ENCODE measurements at regions not wholly inside any gene's neighbourhood (a gene's known extent, or its start where the extent isn't known, plus 50 kb on each side); places are given as distances from the start of the nearest gene placed in this dataset.

DNA sequence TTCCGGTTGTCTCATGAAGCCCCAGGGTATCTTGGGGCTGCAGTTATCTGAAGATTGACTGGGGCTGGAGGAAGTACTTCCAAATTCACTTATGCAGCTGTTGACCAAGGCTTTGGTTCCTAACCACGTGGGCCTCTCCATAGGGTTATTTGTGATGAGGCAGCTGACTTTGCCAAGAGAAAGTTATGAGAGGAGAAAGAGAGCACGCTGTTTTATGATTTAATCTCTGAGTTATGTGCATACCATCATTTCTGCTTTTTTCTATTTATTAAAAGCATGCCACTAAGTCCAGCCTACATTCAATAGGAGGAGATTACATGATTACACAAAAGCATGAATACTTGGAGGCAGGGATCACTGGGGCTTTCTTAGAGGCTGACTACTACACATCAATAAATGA lies 215.5 kb downstream of the NHLRC3 start:
- H3K9ac ChIP-seq (ENCODE audit: low read length), result no peak overlapping the region
- no peaks in the 10 kb centered on the region for H3K9me2 ChIP-seq (replicated peaks; ENCODE audit: insufficient read depth, low read length)
- no peaks in the 10 kb centered on the region for H4K20me1 ChIP-seq (ENCODE audit: low read depth, low read length)
- H3K9me3 ChIP-seq (ENCODE audit: insufficient read depth, low read length), result no peaks in the 10 kb centered on the region
- no peak overlapping the region for H3K4me3 ChIP-seq (ENCODE audit: insufficient read depth, low read length, poor library complexity, severe bottlenecking)
- no peaks in the 10 kb centered on the region for H3F3A ChIP-seq (ENCODE audit: insufficient read depth)
- no peak overlapping the region for H3K4me2 ChIP-seq (ENCODE audit: low read depth, low read length, poor library complexity, severe bottlenecking)
- H3K27ac ChIP-seq (ENCODE audit: low read depth, low read length), result no peak overlapping the region
- TF ChIP-seq EZH2phosphoT487 (conservative IDR thresholded peaks at IDR 0.05; ENCODE audit: low read length), result no peak
- TF ChIP-seq, protein P1, sequence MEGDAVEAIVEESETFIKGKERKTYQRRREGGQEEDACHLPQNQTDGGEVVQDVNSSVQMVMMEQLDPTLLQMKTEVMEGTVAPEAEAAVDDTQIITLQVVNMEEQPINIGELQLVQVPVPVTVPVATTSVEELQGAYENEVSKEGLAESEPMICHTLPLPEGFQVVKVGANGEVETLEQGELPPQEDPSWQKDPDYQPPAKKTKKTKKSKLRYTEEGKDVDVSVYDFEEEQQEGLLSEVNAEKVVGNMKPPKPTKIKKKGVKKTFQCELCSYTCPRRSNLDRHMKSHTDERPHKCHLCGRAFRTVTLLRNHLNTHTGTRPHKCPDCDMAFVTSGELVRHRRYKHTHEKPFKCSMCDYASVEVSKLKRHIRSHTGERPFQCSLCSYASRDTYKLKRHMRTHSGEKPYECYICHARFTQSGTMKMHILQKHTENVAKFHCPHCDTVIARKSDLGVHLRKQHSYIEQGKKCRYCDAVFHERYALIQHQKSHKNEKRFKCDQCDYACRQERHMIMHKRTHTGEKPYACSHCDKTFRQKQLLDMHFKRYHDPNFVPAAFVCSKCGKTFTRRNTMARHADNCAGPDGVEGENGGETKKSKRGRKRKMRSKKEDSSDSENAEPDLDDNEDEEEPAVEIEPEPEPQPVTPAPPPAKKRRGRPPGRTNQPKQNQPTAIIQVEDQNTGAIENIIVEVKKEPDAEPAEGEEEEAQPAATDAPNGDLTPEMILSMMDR (IDR thresholded peaks at IDR 0.05; ENCODE audit: insufficient read depth, low read length, poor library complexity, severe bottlenecking), result no peak
- no peaks in the 10 kb centered on the region for H3K27me3 ChIP-seq (ENCODE audit: low read length)
- H3K36me3 ChIP-seq (ENCODE audit: low read length), result no peaks in the 10 kb centered on the region
- H2AFZ ChIP-seq (ENCODE audit: low read depth, low read length, severe bottlenecking), result no peak overlapping the region
- H3K79me2 ChIP-seq (ENCODE audit: insufficient read depth, low read length), result no peaks in the 10 kb centered on the region

DNA sequence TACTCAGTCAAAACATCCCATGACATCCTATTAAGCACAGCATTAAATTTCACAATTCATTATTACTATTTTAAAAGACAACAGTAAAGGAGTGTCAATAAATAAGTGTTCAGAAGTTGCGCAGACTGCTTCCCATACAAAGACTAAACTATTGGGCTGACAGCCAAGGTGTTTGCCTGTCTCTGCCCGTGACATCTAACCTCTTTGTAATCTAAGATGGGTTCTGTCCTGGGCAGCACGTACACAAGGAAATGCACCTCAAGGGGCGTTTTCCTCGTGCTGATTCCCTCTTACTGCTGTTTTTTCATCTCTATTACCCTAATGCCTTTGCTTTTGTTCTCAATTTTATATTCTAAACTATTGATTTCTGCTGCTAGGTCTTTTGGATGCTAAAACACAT lies 216.3 kb downstream of the NHLRC3 start:
- no peaks in the 10 kb centered on the region for H3F3A ChIP-seq (ENCODE audit: insufficient read depth)
- H3K9me3 ChIP-seq (ENCODE audit: insufficient read depth, low read length), result no peaks in the 10 kb centered on the region
- no peak overlapping the region for H3K27ac ChIP-seq (ENCODE audit: low read depth, low read length)
- H2AFZ ChIP-seq (ENCODE audit: low read depth, low read length, severe bottlenecking), result no peak overlapping the region
- H3K27me3 ChIP-seq (ENCODE audit: low read length), result no peaks in the 10 kb centered on the region
- no peaks in the 10 kb centered on the region for H4K20me1 ChIP-seq (ENCODE audit: low read depth, low read length)
- TF ChIP-seq, protein P1 (IDR thresholded peaks at IDR 0.05; ENCODE audit: insufficient read depth, low read length, poor library complexity, severe bottlenecking), result no peak
- no peaks in the 10 kb centered on the region for H3K79me2 ChIP-seq (ENCODE audit: insufficient read depth, low read length)
- no peaks in the 10 kb centered on the region for H3K36me3 ChIP-seq (ENCODE audit: low read length)
- H3K9me2 ChIP-seq (replicated peaks; ENCODE audit: insufficient read depth, low read length), result no peaks in the 10 kb centered on the region
- no peak overlapping the region for H3K4me3 ChIP-seq (ENCODE audit: insufficient read depth, low read length, poor library complexity, severe bottlenecking)
- no peak overlapping the region for H3K4me2 ChIP-seq (ENCODE audit: low read depth, low read length, poor library complexity, severe bottlenecking)
- no peak overlapping the region for H3K9ac ChIP-seq (ENCODE audit: low read length)

DNA sequence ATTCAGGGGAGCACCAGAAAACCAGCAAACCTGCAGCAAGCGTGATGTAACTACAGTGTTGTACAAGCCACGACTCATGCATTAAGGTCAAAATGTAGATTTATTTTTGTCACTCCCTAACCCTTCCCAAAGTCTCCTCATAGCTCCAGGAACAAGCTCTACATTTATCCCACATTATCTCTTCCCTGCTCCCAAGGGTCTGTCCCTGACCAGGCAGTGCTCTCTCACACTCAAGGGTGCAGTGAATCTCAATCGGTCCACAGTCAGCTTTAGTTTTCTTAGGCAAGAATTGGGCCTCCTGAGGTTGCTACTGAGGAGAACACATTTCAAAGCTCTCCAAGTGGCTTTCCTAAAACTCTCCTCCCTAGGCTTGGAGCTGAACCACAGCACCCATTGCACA lies 219.4 kb downstream of the NHLRC3 start:
- Histone ChIP-seq H3K79me2 (ENCODE audit: insufficient read depth, low read length) (no peaks in the 10 kb centered on the region), H3K36me3 (ENCODE audit: low read length) (no peaks in the 10 kb centered on the region), H2AFZ (ENCODE audit: low read depth, low read length, severe bottlenecking) (no peak overlapping the region), H3K4me2 (ENCODE audit: low read depth, low read length, poor library complexity, severe bottlenecking) (no peak overlapping the region), H3K27ac (ENCODE audit: low read depth, low read length) (no peak overlapping the region), H3K4me3 (ENCODE audit: insufficient read depth, low read length, poor library complexity, severe bottlenecking) (no peak overlapping the region), H3K9me3 (ENCODE audit: insufficient read depth, low read length) (no peaks in the 10 kb centered on the region), H4K20me1 (ENCODE audit: low read depth, low read length) (no peaks in the 10 kb centered on the region), H3K9me2 (replicated peaks; ENCODE audit: insufficient read depth, low read length) (no peaks in the 10 kb centered on the region), H3K27me3 (ENCODE audit: low read length) (no peaks in the 10 kb centered on the region), H3K9ac (ENCODE audit: low read length) (no peak overlapping the region), H3F3A (ENCODE audit: insufficient read depth) (no peaks in the 10 kb centered on the region)
- no peak for TF ChIP-seq EZH2phosphoT487 (conservative IDR thresholded peaks at IDR 0.05; ENCODE audit: low read length)
- TF ChIP-seq, protein P1 (IDR thresholded peaks at IDR 0.05; ENCODE audit: insufficient read depth, low read length, poor library complexity, severe bottlenecking), result no peak

All from SU-DHL-6 (cell line).